GM18909 (cell line): ENCODE measurements at regions not wholly inside any gene's neighbourhood (a gene's known extent, or its start where the extent isn't known, plus 50 kb on each side); places are given as distances from the start of the nearest gene placed in this dataset.
A peak's percentile ranks its signal among the peaks of the same experiment; 100 is the strongest.

ENCODE experiments used
- ATAC-seq: cut with Tn5 transposase; IDR thresholded peaks from one replicate; pipeline ENCODE4 v1.9.1; 2021; ENCODE audit warnings: mild to moderate bottlenecking; ENCODE audit not compliant: unreplicated experiment, poor library complexity

- ATAC-seq: no peak
Observed at GRCh38 chr18:46400449-46400848, 256.6 kb downstream of the LOXHD1 start.

GRCh38 chr18:46401486-46402070 lies 255.4 kb downstream of the LOXHD1 start:
- no peak for ATAC-seq

- ATAC-seq: no peak
Observed at GRCh38 chr18:46402396-46402795, 254.6 kb downstream of the LOXHD1 start.

GRCh38 chr18:46402945-46403344 lies 254.1 kb downstream of the LOXHD1 start:
- ATAC-seq: no peak

DNA sequence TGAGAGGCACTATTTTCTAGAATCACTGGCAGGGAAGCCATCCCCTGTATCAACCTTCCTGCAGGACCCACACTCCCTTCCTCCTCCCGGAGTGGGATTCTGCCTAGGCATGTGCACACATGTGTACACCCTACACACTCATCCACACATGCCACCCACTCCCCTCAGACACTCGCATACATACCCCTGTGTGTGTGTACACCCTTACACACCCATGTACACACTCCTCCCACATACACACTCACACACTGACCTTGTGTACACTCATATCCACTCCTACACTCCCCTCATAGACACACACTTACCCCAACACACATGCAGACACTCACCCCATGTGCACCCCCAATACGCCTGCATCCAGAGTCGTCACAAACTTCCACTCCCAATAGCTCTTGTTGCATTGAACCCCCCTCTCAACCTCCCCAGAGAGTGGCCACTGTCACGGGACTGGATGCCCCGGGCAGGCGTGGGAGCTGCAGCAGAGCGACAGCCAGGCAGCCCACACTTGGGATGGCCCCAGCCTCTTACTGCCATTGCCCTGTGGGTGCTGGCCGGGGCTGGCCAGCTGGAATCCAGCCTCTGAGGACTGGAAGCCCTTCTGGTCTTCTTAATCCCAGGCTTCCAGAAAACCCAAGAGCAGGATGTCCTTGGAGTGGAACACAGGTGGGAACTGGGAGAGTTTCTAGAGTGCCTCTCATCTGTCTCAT lies 251.0 kb downstream of the LOXHD1 start:
- no peak for ATAC-seq

GRCh38 chr18:46406539-46406932 lies 250.5 kb downstream of the LOXHD1 start:
- ATAC-seq: no peak

DNA sequence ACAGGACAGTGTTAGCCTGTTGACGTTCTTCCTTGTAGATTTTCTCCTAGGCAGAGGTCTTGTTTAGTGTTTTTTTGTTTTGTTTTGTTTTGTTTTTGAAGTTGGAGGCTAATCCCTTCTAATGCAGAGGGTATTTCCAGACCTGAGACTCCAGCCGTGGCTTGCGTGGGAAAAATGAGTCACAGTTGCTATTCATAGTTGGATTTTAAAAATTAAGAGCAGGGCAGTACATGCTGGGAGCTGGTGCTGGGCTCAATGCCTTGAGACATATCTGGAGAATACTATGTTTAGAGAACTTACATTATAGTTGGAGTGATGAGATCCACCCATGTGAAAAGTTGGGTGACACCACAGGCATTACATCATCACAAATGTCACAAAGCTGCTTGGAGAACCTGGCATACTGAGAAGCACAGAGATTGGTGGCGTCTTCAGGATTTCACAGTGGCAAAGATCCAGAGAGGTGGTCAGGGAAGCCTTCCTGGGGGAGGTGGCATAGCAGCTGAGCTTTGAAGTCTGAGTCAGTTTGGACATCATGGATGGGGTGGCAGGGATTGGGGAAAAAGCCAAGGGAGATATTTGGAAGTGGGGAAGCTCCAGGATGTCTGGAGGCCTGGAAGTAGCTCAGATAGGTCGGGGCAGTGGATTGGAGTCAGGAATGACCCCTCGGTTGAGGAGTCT lies 249.4 kb downstream of the LOXHD1 start:
- no peak for ATAC-seq

DNA sequence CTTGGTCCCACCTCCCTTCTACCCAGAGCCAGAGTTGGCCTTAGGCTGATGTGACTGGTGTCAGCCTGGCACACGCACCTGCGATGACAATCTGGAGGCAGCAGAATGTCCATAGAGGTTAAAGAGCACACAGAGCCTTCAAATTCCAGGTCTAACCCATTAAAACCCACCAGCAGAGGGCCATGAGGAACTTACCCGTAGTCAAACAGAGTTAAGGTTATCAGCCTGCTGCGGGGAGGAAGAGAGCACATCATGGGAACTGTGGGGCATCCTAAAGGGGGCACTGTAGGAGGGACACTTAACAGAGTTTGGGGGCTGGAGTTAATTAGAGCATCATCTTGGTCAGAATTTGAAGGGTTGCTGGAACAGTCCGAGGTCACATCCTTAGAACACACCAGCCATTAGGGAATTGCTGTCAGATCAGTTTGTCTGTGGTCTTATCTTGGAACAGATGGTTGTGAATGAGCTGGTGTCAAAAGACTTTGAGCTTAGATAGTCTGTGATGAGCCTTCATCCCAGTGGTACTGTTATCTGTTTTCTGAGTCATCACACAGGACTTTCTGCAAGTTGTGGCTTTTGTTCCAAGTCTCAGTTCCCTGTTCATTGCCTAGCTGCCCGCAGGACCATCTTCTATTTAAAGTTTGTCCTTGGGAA lies 248.6 kb downstream of the LOXHD1 start:
- no peak for ATAC-seq

DNA sequence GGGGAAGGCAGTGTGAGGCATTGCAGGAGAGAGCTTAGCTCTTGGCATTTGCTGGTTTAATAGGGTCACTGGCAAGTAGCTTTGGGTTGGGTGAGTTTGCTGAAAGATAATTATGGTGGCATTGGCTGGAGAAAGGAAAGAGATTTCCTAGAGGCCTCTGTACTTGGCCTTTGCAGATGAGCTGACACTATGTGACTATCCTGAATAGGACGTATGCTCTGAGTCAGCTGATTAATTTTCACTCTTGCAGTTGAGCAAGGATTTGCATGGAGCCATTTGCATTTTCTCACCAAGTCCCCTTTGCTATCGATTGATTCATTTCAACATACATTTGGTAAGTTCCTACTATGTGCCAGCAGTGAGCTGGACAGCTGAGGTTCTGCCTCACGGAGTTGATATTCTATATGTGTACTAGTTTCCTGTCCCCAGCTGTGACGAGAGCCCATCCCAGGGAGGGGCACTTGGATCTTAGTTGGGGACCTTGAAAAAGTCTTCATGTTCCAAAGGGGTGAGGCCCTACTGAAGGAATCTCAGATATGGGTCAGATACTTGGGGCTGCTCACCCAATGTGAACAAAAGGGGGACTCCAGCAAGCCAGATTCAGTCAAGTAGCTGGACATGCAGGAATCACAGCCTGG lies 245.7 kb downstream of the LOXHD1 start:
- no peak for ATAC-seq

DNA sequence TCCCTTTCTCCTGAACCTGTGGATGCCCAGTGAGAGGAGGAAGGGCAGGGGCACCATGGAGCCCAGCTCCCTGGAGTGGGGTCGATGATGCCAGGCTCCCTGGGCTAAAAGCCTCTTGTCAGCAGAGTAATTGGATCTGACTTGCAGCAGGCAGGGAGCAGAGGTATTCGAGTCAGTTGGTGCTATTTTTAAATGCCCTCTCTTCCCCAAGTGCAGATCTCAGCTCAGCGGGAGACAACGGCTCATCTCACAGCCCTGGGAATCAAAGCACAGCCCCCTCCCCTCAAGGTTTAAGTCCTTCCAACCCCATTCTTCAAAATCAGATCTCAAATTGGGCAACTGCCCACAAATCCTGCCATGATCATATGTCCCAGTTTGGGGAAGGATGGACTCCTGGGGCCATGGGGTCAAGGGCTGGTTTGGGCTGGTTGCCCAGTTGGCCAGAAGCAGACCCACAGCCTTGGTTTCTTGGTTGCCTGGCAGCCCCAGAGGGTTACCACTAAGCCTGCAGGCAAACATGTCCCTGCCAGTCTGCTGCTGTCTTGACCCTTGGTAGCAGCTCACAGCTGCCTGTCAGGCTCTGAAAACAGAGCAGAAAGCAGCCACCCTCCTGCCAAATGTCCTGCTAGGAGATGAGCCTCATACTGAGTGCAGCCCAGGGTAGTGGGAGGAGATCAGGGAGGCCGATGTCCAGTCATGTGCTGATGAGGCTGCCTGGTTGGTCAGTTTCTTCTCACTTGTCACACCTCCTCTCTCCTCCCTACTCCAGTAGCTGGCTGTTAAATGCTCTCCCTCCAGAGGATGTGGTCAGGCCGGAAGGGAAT lies 244.9 kb downstream of the LOXHD1 start:
- ATAC-seq: no peak

DNA sequence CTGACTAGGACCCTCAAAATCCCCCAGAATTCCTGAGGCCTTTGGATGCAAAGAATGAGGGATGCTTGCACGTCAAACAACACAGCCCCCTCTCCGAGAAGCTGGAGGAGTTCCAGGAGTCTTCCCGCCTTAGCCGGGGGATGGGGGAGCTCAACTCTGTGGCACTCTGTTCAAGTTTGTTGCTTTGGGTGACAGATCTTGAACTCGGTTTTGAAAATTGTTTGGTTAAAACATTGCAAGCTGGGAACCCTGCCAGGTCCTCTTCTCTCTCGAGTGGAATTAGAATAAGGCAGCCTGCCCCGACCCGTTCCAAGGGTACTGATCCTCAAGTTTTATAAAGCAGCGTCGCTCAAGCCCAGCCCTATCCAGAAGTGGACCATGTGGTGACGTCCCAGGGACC lies 244.1 kb downstream of the LOXHD1 start:
- no peak for ATAC-seq

- no peak for ATAC-seq
Observed at GRCh38 chr18:46413684-46414083, 243.3 kb downstream of the LOXHD1 start.

- no peak for ATAC-seq
Observed at GRCh38 chr18:46414863-46415262, 242.2 kb downstream of the LOXHD1 start.

DNA sequence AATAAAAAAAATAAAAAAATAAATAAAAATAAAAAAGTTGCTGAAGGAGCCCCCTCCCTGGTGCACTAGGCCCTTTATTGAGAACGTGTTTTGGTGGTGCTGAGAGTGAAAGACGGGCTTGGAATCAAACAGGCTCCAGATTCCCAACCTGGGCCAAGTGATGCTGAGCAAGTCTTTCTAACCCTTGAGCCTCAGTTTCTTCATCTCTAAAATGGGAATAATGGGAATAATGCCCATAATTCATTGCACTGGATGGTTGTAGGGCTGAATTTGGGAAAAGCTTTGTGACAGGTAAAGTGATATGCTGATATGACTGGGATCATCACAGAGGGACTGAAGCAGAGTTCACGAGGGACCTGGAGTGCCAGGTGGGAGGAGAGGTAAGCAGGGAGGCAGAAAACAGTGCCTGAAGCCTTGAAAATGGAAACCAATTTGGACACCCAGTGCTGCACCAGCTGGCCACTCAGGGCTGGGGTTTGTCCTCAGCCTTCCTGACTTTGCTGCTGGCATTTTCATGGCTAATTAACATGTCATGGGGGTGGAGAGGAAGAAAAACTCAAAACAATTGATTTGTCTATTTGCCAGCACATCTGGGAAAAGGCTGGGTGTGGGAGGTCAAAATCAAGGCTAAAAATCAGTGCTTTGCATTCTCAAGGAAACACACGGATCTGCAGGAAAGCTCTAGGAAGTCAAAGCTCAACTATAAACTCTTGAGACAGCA lies 241.3 kb downstream of the LOXHD1 start:
- ATAC-seq: no peak

DNA sequence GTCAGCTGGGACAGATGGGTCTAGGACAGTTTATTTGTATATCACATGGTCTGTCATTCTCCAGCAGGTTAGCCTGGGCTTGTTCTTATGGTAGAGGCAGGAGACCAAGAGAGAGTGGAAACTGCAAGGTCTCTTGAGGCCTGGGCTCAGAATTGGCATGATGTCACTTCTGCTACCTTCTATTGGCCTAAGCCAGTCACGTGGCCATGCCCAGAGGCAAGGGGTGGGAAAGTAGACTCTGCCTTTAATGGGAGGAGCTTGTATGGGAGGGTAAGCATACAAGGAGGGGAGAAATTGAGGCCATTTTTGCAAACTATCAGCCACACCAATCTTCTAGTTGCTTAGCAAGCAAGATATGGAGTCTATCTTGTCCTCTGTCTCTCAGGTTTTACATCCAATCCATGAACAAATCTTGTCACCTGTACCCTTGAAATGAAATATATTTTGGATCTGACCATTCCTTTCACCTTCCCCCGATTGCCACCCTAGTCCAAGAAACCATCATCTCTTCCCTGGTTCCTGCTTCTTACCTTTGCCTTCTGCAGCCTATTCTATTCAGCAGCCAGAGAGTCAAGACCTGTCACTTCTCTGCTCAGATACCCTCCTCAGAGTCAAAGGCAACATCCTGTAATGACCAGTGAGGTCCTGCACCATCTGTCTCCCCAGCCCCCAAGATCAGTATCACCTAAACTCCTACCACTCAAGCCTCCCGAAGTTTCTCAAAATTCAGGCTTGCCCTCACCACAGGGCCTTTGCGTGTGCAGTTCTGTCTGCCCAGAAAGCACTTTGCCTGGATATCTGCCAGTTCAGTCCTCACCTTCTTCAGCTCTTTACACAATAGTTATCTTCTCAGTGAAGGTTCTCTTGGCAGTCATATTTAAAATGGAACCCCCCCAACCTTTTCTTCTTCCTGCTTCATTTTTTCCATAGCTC lies 240.0 kb downstream of the LOXHD1 start:
- ATAC-seq: peak; percentile 74

DNA sequence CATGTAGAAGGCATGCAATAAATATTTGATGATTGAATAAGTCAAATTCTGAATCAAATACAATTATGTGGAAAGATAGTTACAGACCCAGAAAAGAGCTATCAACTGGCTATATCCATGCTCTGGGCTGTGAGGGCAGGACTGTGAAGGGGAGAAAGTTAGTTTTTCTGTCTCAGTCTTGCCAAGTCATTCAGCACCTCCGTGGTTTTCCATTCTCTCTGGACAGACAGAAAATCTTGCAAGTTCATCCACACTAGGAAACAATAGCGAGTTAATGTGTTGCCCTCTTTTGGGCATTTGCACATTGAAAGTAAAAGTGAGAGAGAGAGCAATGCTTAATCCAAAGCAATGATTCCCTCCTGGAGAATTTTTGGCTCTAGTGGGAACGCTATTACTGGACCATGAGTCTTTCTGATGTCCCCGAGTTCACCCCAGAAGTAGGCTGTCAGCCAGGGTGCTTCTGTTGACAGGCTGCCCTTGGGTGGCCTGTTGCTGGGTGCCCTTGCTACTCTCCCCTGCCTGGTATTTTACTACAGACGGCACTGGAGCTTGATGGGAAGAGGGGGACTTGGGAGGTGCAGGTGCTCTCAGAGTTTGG lies 238.3 kb downstream of the LOXHD1 start:
- ATAC-seq: no peak

GRCh38 chr18:46419391-46420141 lies 237.5 kb downstream of the LOXHD1 start:
- ATAC-seq: no peak
